MG63 (cell line): ENCODE measurements at regions not wholly inside any gene's neighbourhood (a gene's known extent, or its start where the extent isn't known, plus 50 kb on each side); places are given as distances from the start of the nearest gene placed in this dataset.
"Not testable (repeated sequence)": the region's sequence is repeated elsewhere in the genome, so short reads cannot be mapped to it uniquely, and the experiment has no call there.

Experiments used
- DNase-seq: peaks from one replicate; pipeline ENCODE4 v3.0.0-alpha.2; 2020
- H3K27me3 ChIP-seq: fragments of 250-450 bp; sonication (Bioruptor Pico); 2 replicates; pipeline ENCODE4 v1.5.1; 2020; ENCODE audit warnings: mild to moderate bottlenecking, moderate library complexity
- H3K36me3 ChIP-seq: fragments of 250-450 bp; sonication (Bioruptor Pico); 2 replicates; pipeline ENCODE4 v1.5.1; 2020; ENCODE audit warnings: mild to moderate bottlenecking, moderate library complexity
- H3K4me3 ChIP-seq: fragments of 250-450 bp; sonication (Bioruptor Pico); 2 replicates; pipeline ENCODE4 v1.5.1; 2020; ENCODE audit warnings: mild to moderate bottlenecking, moderate library complexity
- H3K9me3 ChIP-seq: fragments of 250-450 bp; sonication (Bioruptor Pico); 2 replicates; pipeline ENCODE4 v1.5.1; 2020; ENCODE audit warnings: mild to moderate bottlenecking, moderate library complexity

- peak; percentile 21 for DNase-seq
- H3K9me3 ChIP-seq, H3K4me3 ChIP-seq, H3K36me3 ChIP-seq, H3K27me3 ChIP-seq: not testable (repeated sequence)
Observed at GRCh38 chr21:13969853-13970252, 240.9 kb downstream of the LIPI start.

GRCh38 chr21:13969002-13969401 is 241.8 kb downstream of the LIPI start:
- not testable (repeated sequence) for H3K4me3 ChIP-seq, H3K9me3 ChIP-seq, H3K27me3 ChIP-seq, H3K36me3 ChIP-seq, DNase-seq

GRCh38 chr21:13963259-13963658 is 247.5 kb downstream of the LIPI start:
- H3K36me3 ChIP-seq, DNase-seq, H3K27me3 ChIP-seq, H3K9me3 ChIP-seq, H3K4me3 ChIP-seq: not testable (repeated sequence)

- Histone ChIP-seq H3K36me3 (peaks cover 5% of the 10 kb centered on the region), H3K4me3 (no peak overlapping the region), H3K9me3 (no peaks in the 10 kb centered on the region), H3K27me3 (no peaks in the 10 kb centered on the region)
- DNase-seq: no peak
Observed at GRCh38 chr21:13937236-13937635, 273.5 kb downstream of the LIPI start.

- not testable (repeated sequence) for DNase-seq, H3K9me3 ChIP-seq, H3K27me3 ChIP-seq, H3K36me3 ChIP-seq, H3K4me3 ChIP-seq
Observed at GRCh38 chr21:13936033-13936937, 274.5 kb downstream of the LIPI start.

- H3K36me3 ChIP-seq, H3K9me3 ChIP-seq, H3K4me3 ChIP-seq, H3K27me3 ChIP-seq, DNase-seq: not testable (repeated sequence)
Observed at GRCh38 chr21:13935396-13936032, 275.2 kb downstream of the LIPI start.

GRCh38 chr21:13934887-13935342 is 275.8 kb downstream of the LIPI start:
- not testable (repeated sequence) for H3K27me3 ChIP-seq, DNase-seq, H3K36me3 ChIP-seq, H3K4me3 ChIP-seq, H3K9me3 ChIP-seq

- not testable (repeated sequence) for H3K27me3 ChIP-seq, H3K36me3 ChIP-seq, H3K9me3 ChIP-seq, H3K4me3 ChIP-seq
- peak; percentile 17 for DNase-seq
Observed at GRCh38 chr21:13923175-13923574, 287.6 kb downstream of the LIPI start.

GRCh38 chr21:13921455-13921854 is 289.3 kb downstream of the LIPI start:
- not testable (repeated sequence) for DNase-seq, H3K4me3 ChIP-seq, H3K27me3 ChIP-seq, H3K36me3 ChIP-seq, H3K9me3 ChIP-seq

- H3K27me3 ChIP-seq, DNase-seq, H3K9me3 ChIP-seq, H3K4me3 ChIP-seq, H3K36me3 ChIP-seq: not testable (repeated sequence)
Observed at GRCh38 chr21:13907385-13907784, 297.8 kb downstream of the POTED start.

GRCh38 chr21:13896596-13897247 is 287.1 kb downstream of the POTED start:
- not testable (repeated sequence) for H3K9me3 ChIP-seq, H3K36me3 ChIP-seq, H3K27me3 ChIP-seq, DNase-seq, H3K4me3 ChIP-seq

- H3K9me3 ChIP-seq, DNase-seq, H3K27me3 ChIP-seq, H3K36me3 ChIP-seq, H3K4me3 ChIP-seq: not testable (repeated sequence)
Observed at GRCh38 chr21:13893617-13894016, 284.0 kb downstream of the POTED start.

- H3K36me3 ChIP-seq, H3K9me3 ChIP-seq, H3K4me3 ChIP-seq, DNase-seq, H3K27me3 ChIP-seq: not testable (repeated sequence)
Observed at GRCh38 chr21:13893025-13893424, 283.4 kb downstream of the POTED start.

- H3K36me3 ChIP-seq, H3K27me3 ChIP-seq, H3K4me3 ChIP-seq, DNase-seq, H3K9me3 ChIP-seq: not testable (repeated sequence)
Observed at GRCh38 chr21:13892146-13892751, 282.7 kb downstream of the POTED start.

- not testable (repeated sequence) for H3K9me3 ChIP-seq, H3K36me3 ChIP-seq, H3K27me3 ChIP-seq, H3K4me3 ChIP-seq, DNase-seq
Observed at GRCh38 chr21:13889176-13889575, 279.6 kb downstream of the POTED start.

- not testable (repeated sequence) for H3K9me3 ChIP-seq, H3K27me3 ChIP-seq, H3K36me3 ChIP-seq, DNase-seq, H3K4me3 ChIP-seq
Observed at GRCh38 chr21:13883641-13884395, 274.2 kb downstream of the POTED start.

GRCh38 chr21:13877503-13877902 is 267.9 kb downstream of the POTED start:
- not testable (repeated sequence) for DNase-seq, H3K36me3 ChIP-seq, H3K27me3 ChIP-seq, H3K4me3 ChIP-seq, H3K9me3 ChIP-seq
